ENCODE measurements at regions not wholly inside any gene's neighbourhood (a gene's known extent, or its start where the extent isn't known, plus 50 kb on each side); places are given as distances from the start of the nearest gene placed in this dataset.
"Not testable (repeated sequence)": the region's sequence is repeated elsewhere in the genome, so short reads cannot be mapped to it uniquely, and the experiment has no call there.

- Mint-ChIP-seq H3K9me3 (no peaks in the 10 kb centered on the region), H3K27ac (no peak overlapping the region), H3K36me3 (ENCODE audit: low read depth) (no peaks in the 10 kb centered on the region), H3K4me1 (no peaks in the 10 kb centered on the region), H3K4me3 (no peak overlapping the region), H3K27me3 (ENCODE audit: low read depth) (peaks cover 5% of the 10 kb centered on the region)
- no peak for TF ChIP-seq CTCF (IDR thresholded peaks at IDR 0.05; ENCODE audit: unreplicated experiment in 3 of 3)
Measured at GRCh38 chr7:46107610-46108217, 186.6 kb upstream of the IGFBP3 start.

GRCh38 chr7:46100521-46100920 lies 179.4 kb upstream of the IGFBP3 start:
- TF ChIP-seq CTCF (IDR thresholded peaks at IDR 0.05; ENCODE audit: unreplicated experiment in 3 of 3) = no peak
- H3K27ac Mint-ChIP-seq = no peak overlapping the region
- H3K36me3 Mint-ChIP-seq (ENCODE audit: low read depth) = no peaks in the 10 kb centered on the region
- no peak overlapping the region for H3K4me3 Mint-ChIP-seq
- H3K9me3 Mint-ChIP-seq = no peaks in the 10 kb centered on the region
- no peaks in the 10 kb centered on the region for H3K4me1 Mint-ChIP-seq
- H3K27me3 Mint-ChIP-seq (ENCODE audit: low read depth) = no peaks in the 10 kb centered on the region

GRCh38 chr7:46099076-46099475 lies 178.0 kb upstream of the IGFBP3 start:
- TF ChIP-seq CTCF (IDR thresholded peaks at IDR 0.05; ENCODE audit: unreplicated experiment in 3 of 3) = no peak
- no peaks in the 10 kb centered on the region for H3K4me1 Mint-ChIP-seq
- H3K9me3 Mint-ChIP-seq = no peaks in the 10 kb centered on the region
- no peak overlapping the region for H3K4me3 Mint-ChIP-seq
- H3K27me3 Mint-ChIP-seq (ENCODE audit: low read depth) = no peaks in the 10 kb centered on the region
- no peaks in the 10 kb centered on the region for H3K36me3 Mint-ChIP-seq (ENCODE audit: low read depth)
- H3K27ac Mint-ChIP-seq = no peak overlapping the region

- Mint-ChIP-seq H3K27ac (no peak overlapping the region), H3K4me1 (no peaks in the 10 kb centered on the region), H3K4me3 (no peak overlapping the region), H3K36me3 (ENCODE audit: low read depth) (no peaks in the 10 kb centered on the region), H3K9me3 (peaks cover 11% of the 10 kb centered on the region), H3K27me3 (ENCODE audit: low read depth) (no peaks in the 10 kb centered on the region)
- no peak for TF ChIP-seq CTCF (IDR thresholded peaks at IDR 0.05; ENCODE audit: unreplicated experiment in 3 of 3)
Measured at GRCh38 chr7:46091071-46091470, 170.0 kb upstream of the IGFBP3 start.

GRCh38 chr7:46089281-46089680 lies 168.2 kb upstream of the IGFBP3 start:
- no peak overlapping the region for H3K27ac Mint-ChIP-seq

GRCh38 chr7:46088486-46088885 lies 167.4 kb upstream of the IGFBP3 start:
- not testable (repeated sequence) for H3K27me3 Mint-ChIP-seq (ENCODE audit: low read depth); H3K36me3 Mint-ChIP-seq (ENCODE audit: low read depth); H3K4me1 Mint-ChIP-seq; H3K4me3 Mint-ChIP-seq; H3K27ac Mint-ChIP-seq
- peaks cover 11% of the 10 kb centered on the region for H3K9me3 Mint-ChIP-seq

More at GRCh38 chr7:46089281-46089680, 168.2 kb upstream of the IGFBP3 start:
- Mint-ChIP-seq H3K36me3 (ENCODE audit: low read depth) (no peaks in the 10 kb centered on the region), H3K27me3 (ENCODE audit: low read depth) (no peaks in the 10 kb centered on the region), H3K4me3 (no peak overlapping the region), H3K4me1 (no peaks in the 10 kb centered on the region), H3K9me3 (peaks cover 11% of the 10 kb centered on the region)
- TF ChIP-seq CTCF (IDR thresholded peaks at IDR 0.05; ENCODE audit: unreplicated experiment in 3 of 3) = no peak

Data from nephron (organoid).